Upper lobe of left lung (tissue), 6 donors: ENCODE measurements at regions not wholly inside any gene's neighbourhood (a gene's known extent, or its start where the extent isn't known, plus 50 kb on each side); places are given as distances from the start of the nearest gene placed in this dataset.

Experiments
- ATAC-seq, 2 donors: fragments of 200-7000 bp; cut with Tn5 transposase; one replicate each; pipeline ENCODE4 v1.9.1; 2022; ENCODE audit warnings: mild to moderate bottlenecking in 2 of 2, moderate library complexity in 2 of 2; ENCODE audit not compliant: low FRiP score in 2 of 2
- DNase-seq, 2 donors: peaks; one replicate each; pipeline ENCODE4 v3.0.0-alpha.2; 2019 to 2020
- H3K27ac ChIP-seq, 4 donors: fragments of 200-600 bp; sonication (generic); one replicate each; pipeline ENCODE4 v1.5.1; 2016 to 2019
- H3K27me3 ChIP-seq, 4 donors: fragments of 200-600 bp; sonication (generic); one replicate each; pipeline ENCODE4 v1.5.1; 2017 to 2019
- H3K36me3 ChIP-seq, 4 donors: fragments of 200-600 bp; sonication (generic); one replicate each; pipeline ENCODE4 v1.5.1; 2016 to 2019
- H3K4me1 ChIP-seq, 4 donors: fragments of 200-600 bp; sonication (generic); one replicate each; pipeline ENCODE4 v1.5.1; 2018 to 2019
- H3K4me3 ChIP-seq, 4 donors: fragments of 200-600 bp; sonication (generic); one replicate each; pipeline ENCODE4 v1.5.1; 2017 to 2019; ENCODE audit warnings: mild to moderate bottlenecking in 2 of 4, moderate library complexity in 1 of 4
- H3K9me3 ChIP-seq, 4 donors: fragments of 200-600 bp; sonication (generic); one replicate each; pipeline ENCODE4 v1.5.1; 2018 to 2019
- POLR2A ChIP-seq, 4 donors: fragments of 450-650 bp; IDR thresholded peaks; one replicate each; pipeline ENCODE4 v1.5.1; 2016 to 2017; ENCODE audit warnings: antibody characterized with exemption in 4 of 4, mild to moderate bottlenecking in 2 of 4
- WGBS, 2 donors: methylation state at CpG; one replicate each; pipeline ENCODE4 v1.1.5; 2017 to 2018; 5-methylcytosine and 5-hydroxymethylcytosine counted together
- small RNA-seq, 4 donors: library from RNA; depleted of rRNA; stranded (forward); fragments of <200 nt; gene quantifications; one replicate each; pipeline ENCODE3, GENCODE V24; 2016
- donor health status: DM: no; HTN: no; CAD: no; lungs with moderate emphysema.
- donor health status: DM: no; HTN: yes; CAD: no; lungs with severe emphysema.

DNA sequence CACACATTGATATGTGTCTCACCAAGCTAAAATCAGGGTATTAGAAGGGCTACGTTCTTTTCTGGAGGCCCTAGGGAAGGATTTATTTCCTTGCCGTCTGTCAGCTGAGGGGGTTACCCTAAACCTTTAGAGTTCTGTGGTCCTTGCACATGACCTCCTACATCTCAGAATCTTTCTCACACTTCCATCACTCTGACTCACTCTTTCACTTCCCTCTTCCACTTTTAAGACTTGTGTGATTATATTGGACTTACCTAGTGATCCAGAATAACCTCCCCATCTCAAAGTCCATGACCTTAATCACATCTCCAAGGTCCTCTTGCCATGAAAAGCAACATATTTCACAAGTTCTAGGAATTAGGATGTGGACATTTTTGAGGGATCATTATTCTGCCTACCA is 53.6 kb upstream of the FUNDC1 start:
- H3K36me3 ChIP-seq: no peaks in the 10 kb centered on the region
- H3K4me1 ChIP-seq: no peaks in the 10 kb centered on the region
- no peak overlapping the region for H3K27ac ChIP-seq
- ATAC-seq: no peak
- 68 to 94% methylated on average over 2 of the region's 2 CpGs for WGBS, 2 donors
- no peaks in the 10 kb centered on the region for H3K9me3 ChIP-seq
- no peak for DNase-seq
- no peak for TF ChIP-seq POLR2A (IDR thresholded peaks at IDR 0.05)
- no peaks in the 10 kb centered on the region for H3K27me3 ChIP-seq
- no peak overlapping the region for H3K4me3 ChIP-seq

Small RNA genes in the stretch of these regions (small RNA-seq; reads per million reads assigned to genes)
- gene RN7SL291P: 0 reads per million in 4 donors
